ENCODE measurements at regions not wholly inside any gene's neighbourhood (a gene's known extent, or its start where the extent isn't known, plus 50 kb on each side); places are given as distances from the start of the nearest gene placed in this dataset.

- TF ChIP-seq, protein P1, sequence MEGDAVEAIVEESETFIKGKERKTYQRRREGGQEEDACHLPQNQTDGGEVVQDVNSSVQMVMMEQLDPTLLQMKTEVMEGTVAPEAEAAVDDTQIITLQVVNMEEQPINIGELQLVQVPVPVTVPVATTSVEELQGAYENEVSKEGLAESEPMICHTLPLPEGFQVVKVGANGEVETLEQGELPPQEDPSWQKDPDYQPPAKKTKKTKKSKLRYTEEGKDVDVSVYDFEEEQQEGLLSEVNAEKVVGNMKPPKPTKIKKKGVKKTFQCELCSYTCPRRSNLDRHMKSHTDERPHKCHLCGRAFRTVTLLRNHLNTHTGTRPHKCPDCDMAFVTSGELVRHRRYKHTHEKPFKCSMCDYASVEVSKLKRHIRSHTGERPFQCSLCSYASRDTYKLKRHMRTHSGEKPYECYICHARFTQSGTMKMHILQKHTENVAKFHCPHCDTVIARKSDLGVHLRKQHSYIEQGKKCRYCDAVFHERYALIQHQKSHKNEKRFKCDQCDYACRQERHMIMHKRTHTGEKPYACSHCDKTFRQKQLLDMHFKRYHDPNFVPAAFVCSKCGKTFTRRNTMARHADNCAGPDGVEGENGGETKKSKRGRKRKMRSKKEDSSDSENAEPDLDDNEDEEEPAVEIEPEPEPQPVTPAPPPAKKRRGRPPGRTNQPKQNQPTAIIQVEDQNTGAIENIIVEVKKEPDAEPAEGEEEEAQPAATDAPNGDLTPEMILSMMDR (IDR thresholded peaks at IDR 0.05), result no peak
- TF ChIP-seq POLR2A (IDR thresholded peaks at IDR 0.05), result no peak
Measured at GRCh38 chr20:53823121-53823764, 229.6 kb upstream of the ZNF217 start.

Data from vagina (tissue), 2 donors.